Left kidney (tissue), 1 donor: ENCODE measurements at regions not wholly inside any gene's neighbourhood (a gene's known extent, or its start where the extent isn't known, plus 50 kb on each side); places are given as distances from the start of the nearest gene placed in this dataset.
"Not testable (repeated sequence)": the region's sequence is repeated elsewhere in the genome, so short reads cannot be mapped to it uniquely, and the experiment has no call there.

ENCODE experiments used
- DNase-seq: peaks from one replicate; pipeline ENCODE4 v3.0.0-alpha.2; 2013

GRCh38 chr14:24744641-24745040, 110.7 kb upstream of the GZMB start:
- no peak for DNase-seq

GRCh38 chr14:24741871-24742270, 107.9 kb upstream of the GZMB start:
- DNase-seq = no peak

- DNase-seq = no peak
Measured at GRCh38 chr14:24735984-24736630, 102.1 kb upstream of the GZMB start.

- DNase-seq = peak; percentile 74
Measured at GRCh38 chr14:24734917-24735500, 101.0 kb upstream of the GZMB start.

- no peak for DNase-seq
Measured at GRCh38 chr14:24726480-24726879, 92.5 kb upstream of the GZMB start.

GRCh38 chr14:24725311-24725710, 91.3 kb upstream of the GZMB start:
- no peak for DNase-seq

- no peak for DNase-seq
Measured at GRCh38 chr14:24721775-24722174, 87.8 kb upstream of the GZMB start.

GRCh38 chr14:24715239-24715638, 81.2 kb upstream of the GZMB start:
- no peak for DNase-seq

GRCh38 chr14:24713404-24713803, 79.4 kb upstream of the GZMB start:
- no peak for DNase-seq

- DNase-seq = no peak
Measured at GRCh38 chr14:24712909-24713308, 78.9 kb upstream of the GZMB start.

- no peak for DNase-seq
Measured at GRCh38 chr14:24712374-24712773, 78.4 kb upstream of the GZMB start.

GRCh38 chr14:24710403-24711112, 76.6 kb upstream of the GZMB start:
- peak; percentile 73 for DNase-seq

- DNase-seq = no peak
Measured at GRCh38 chr14:24708684-24709083, 74.7 kb upstream of the GZMB start.

- no peak for DNase-seq
Measured at GRCh38 chr14:24706351-24706750, 72.4 kb upstream of the GZMB start.

GRCh38 chr14:24705840-24706239, 71.8 kb upstream of the GZMB start:
- no peak for DNase-seq

GRCh38 chr14:24701062-24701461, 67.1 kb upstream of the GZMB start:
- DNase-seq = no peak

GRCh38 chr14:24700511-24700910, 66.5 kb upstream of the GZMB start:
- no peak for DNase-seq

GRCh38 chr14:24699052-24699451, 65.1 kb upstream of the GZMB start:
- DNase-seq = no peak

- not testable (repeated sequence) for DNase-seq
Measured at GRCh38 chr14:24696280-24696920, 62.4 kb upstream of the GZMB start.

- no peak for DNase-seq
Measured at GRCh38 chr14:24695265-24696241, 61.6 kb upstream of the GZMB start.

GRCh38 chr14:24694680-24695079, 60.7 kb upstream of the GZMB start:
- DNase-seq = no peak

- peak; percentile 52 for DNase-seq
Measured at GRCh38 chr14:24693983-24694382, 60.0 kb upstream of the GZMB start.
